RWPE2 (cell line): ENCODE measurements at regions not wholly inside any gene's neighbourhood (a gene's known extent, or its start where the extent isn't known, plus 50 kb on each side); places are given as distances from the start of the nearest gene placed in this dataset.

Experiments used
- ATAC-seq: fragments of 200-7000 bp; cut with Tn5 transposase; 3 replicates; pipeline ENCODE4 v1.9.1; 2021; ENCODE audit warnings: low read depth
- DNase-seq: peaks from one replicate; pipeline ENCODE4 v3.0.0-alpha.2; 2020; ENCODE audit warnings: low spot score
- H3K27ac ChIP-seq: fragments of 450-650 bp; 2 replicates; pipeline ENCODE4 v1.5.1; 2017; ENCODE audit warnings: mild to moderate bottlenecking; ENCODE audit not compliant: poor library complexity, severe bottlenecking
- H3K27me3 ChIP-seq: fragments of 250-450 bp; sonication (Bioruptor Pico); 2 replicates; pipeline ENCODE4 v1.5.1; 2021; ENCODE audit warnings: mild to moderate bottlenecking, moderate library complexity; ENCODE audit not compliant: insufficient read depth, poor library complexity, severe bottlenecking
- H3K36me3 ChIP-seq: fragments of 250-450 bp; sonication (Bioruptor Pico); 2 replicates; pipeline ENCODE4 v1.5.1; 2020; ENCODE audit warnings: low read depth, mild to moderate bottlenecking, moderate library complexity
- H3K4me1 ChIP-seq: fragments of 250-450 bp; sonication (Bioruptor Pico); 2 replicates; pipeline ENCODE4 v1.5.1; 2021; ENCODE audit warnings: mild to moderate bottlenecking, moderate library complexity; ENCODE audit not compliant: insufficient read depth, poor library complexity, severe bottlenecking
- H3K4me3 ChIP-seq: fragments of 250-450 bp; sonication (Bioruptor Pico); 2 replicates; pipeline ENCODE4 v1.5.1; 2021; ENCODE audit warnings: mild to moderate bottlenecking, moderate library complexity; ENCODE audit not compliant: severe bottlenecking
- H3K9me3 ChIP-seq: fragments of 250-450 bp; sonication (Bioruptor Pico); 2 replicates; pipeline ENCODE4 v1.5.1; 2021; ENCODE audit warnings: mild to moderate bottlenecking, moderate library complexity; ENCODE audit not compliant: severe bottlenecking
- CTCF ChIP-seq: fragments of 450-650 bp; IDR thresholded peaks from one replicate; pipeline ENCODE4 v1.5.1; 2017; ENCODE audit warnings: mild to moderate bottlenecking, moderate library complexity; ENCODE audit not compliant: poor library complexity, severe bottlenecking

- Histone ChIP-seq H3K4me3 (no peak overlapping the region), H3K4me1 (peaks cover 49% of the 10 kb centered on the region), H3K27ac (peak overlapping the region; percentile 100), H3K27me3 (no peaks in the 10 kb centered on the region), H3K9me3 (no peaks in the 10 kb centered on the region), H3K36me3 (no peaks in the 10 kb centered on the region; the same call in 1 of the 2 replicates)
- no peak for TF ChIP-seq CTCF
- DNase-seq (no peak), ATAC-seq (no peak)
Measured at GRCh38 chr5:53340956-53341750, 139.3 kb upstream of the FST start.

- Histone ChIP-seq H3K27me3 (no peaks in the 10 kb centered on the region), H3K36me3 (no peaks in the 10 kb centered on the region; the same call in 1 of the 2 replicates), H3K27ac (peak overlapping the region; percentile 100), H3K4me1 (peaks cover 49% of the 10 kb centered on the region), H3K9me3 (no peaks in the 10 kb centered on the region), H3K4me3 (no peak overlapping the region)
- ATAC-seq (no peak), DNase-seq (no peak)
- no peak for TF ChIP-seq CTCF
Measured at GRCh38 chr5:53342236-53342635, 138.2 kb upstream of the FST start.

GRCh38 chr5:53343187-53343586, 137.2 kb upstream of the FST start:
- H3K27ac ChIP-seq: peak overlapping the region; percentile 100
- H3K27me3 ChIP-seq: no peaks in the 10 kb centered on the region
- ATAC-seq: peak; percentile 99
- H3K4me3 ChIP-seq: no peak overlapping the region
- no peaks in the 10 kb centered on the region; the same call in 1 of the 2 replicates for H3K36me3 ChIP-seq
- H3K4me1 ChIP-seq: peaks cover 39% of the 10 kb centered on the region
- TF ChIP-seq CTCF: no peak
- peak; percentile 78 for DNase-seq
- H3K9me3 ChIP-seq: no peaks in the 10 kb centered on the region

GRCh38 chr5:53350368-53350767, 130.1 kb upstream of the FST start:
- no peak for DNase-seq
- Histone ChIP-seq H3K9me3 (no peaks in the 10 kb centered on the region), H3K27me3 (no peaks in the 10 kb centered on the region), H3K27ac (peak overlapping the region; percentile 31), H3K4me1 (peaks cover 19% of the 10 kb centered on the region), H3K36me3 (no peaks in the 10 kb centered on the region), H3K4me3 (no peak overlapping the region)
- ATAC-seq: no peak
- no peak for TF ChIP-seq CTCF

GRCh38 chr5:53350991-53351770, 129.2 kb upstream of the FST start:
- DNase-seq (no peak), ATAC-seq (peak; percentile 44)
- H3K9me3 ChIP-seq: no peaks in the 10 kb centered on the region
- H3K4me3 ChIP-seq: no peak overlapping the region
- no peaks in the 10 kb centered on the region for H3K36me3 ChIP-seq
- H3K27me3 ChIP-seq: no peaks in the 10 kb centered on the region
- H3K27ac ChIP-seq: peak overlapping the region; percentile 31
- H3K4me1 ChIP-seq: peaks cover 27% of the 10 kb centered on the region
- TF ChIP-seq CTCF: no peak
